Uterus (tissue), 2 donors: ENCODE measurements at regions not wholly inside any gene's neighbourhood (a gene's known extent, or its start where the extent isn't known, plus 50 kb on each side); places are given as distances from the start of the nearest gene placed in this dataset.

Experiments used
- POLR2A ChIP-seq, 2 donors: fragments of 450-650 bp; IDR thresholded peaks; one replicate each; pipeline ENCODE4 v1.6.1; 2016; ENCODE audit warnings: antibody characterized with exemption in 2 of 2, mild to moderate bottlenecking in 1 of 2, moderate library complexity in 1 of 2
- TF ChIP-seq, protein P1 (sequence below), 4 experiments: fragments of 200-600 bp in 2 of 4; fragments of 450-650 bp in 2 of 4; sonication (generic) in 2 of 4; IDR thresholded peaks; one replicate each; pipeline ENCODE4 v1.5.1; 2016 to 2019; ENCODE audit warnings: antibody characterized with exemption in 4 of 4, mild to moderate bottlenecking in 2 of 4, moderate library complexity in 1 of 4

DNA sequence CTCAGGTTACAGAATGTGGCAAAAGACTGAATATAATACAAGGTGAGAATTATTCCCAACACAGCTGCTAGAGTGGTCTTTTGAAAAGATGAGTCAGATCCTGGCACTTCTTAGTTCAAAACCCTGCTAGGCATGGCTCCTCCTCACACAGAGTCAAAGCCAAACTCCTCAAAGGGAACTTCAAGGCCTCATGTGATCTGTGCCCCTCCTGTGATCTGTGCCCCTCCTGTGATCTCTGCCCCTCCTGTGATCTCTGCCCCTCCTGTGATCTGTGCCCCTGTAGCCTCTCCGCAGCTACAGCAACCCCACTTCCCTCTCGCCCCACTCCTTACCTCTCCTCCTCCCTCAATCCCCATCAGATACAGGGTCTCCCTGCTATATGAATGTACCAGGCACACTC lies 525.5 kb upstream of the CCNG1 start:
- TF ChIP-seq, protein P1, sequence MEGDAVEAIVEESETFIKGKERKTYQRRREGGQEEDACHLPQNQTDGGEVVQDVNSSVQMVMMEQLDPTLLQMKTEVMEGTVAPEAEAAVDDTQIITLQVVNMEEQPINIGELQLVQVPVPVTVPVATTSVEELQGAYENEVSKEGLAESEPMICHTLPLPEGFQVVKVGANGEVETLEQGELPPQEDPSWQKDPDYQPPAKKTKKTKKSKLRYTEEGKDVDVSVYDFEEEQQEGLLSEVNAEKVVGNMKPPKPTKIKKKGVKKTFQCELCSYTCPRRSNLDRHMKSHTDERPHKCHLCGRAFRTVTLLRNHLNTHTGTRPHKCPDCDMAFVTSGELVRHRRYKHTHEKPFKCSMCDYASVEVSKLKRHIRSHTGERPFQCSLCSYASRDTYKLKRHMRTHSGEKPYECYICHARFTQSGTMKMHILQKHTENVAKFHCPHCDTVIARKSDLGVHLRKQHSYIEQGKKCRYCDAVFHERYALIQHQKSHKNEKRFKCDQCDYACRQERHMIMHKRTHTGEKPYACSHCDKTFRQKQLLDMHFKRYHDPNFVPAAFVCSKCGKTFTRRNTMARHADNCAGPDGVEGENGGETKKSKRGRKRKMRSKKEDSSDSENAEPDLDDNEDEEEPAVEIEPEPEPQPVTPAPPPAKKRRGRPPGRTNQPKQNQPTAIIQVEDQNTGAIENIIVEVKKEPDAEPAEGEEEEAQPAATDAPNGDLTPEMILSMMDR (IDR thresholded peaks at IDR 0.05), result no peak
- no peak for TF ChIP-seq POLR2A (IDR thresholded peaks at IDR 0.05)
